GM19395 (cell line): ENCODE measurements at regions not wholly inside any gene's neighbourhood (a gene's known extent, or its start where the extent isn't known, plus 50 kb on each side); places are given as distances from the start of the nearest gene placed in this dataset.
"Not testable (repeated sequence)": the region's sequence is repeated elsewhere in the genome, so short reads cannot be mapped to it uniquely, and the experiment has no call there.

Source experiments
- ATAC-seq: cut with Tn5 transposase; IDR thresholded peaks from one replicate; pipeline ENCODE4 v1.9.1; 2021; ENCODE audit warnings: mild to moderate bottlenecking, moderate library complexity; ENCODE audit not compliant: unreplicated experiment

DNA sequence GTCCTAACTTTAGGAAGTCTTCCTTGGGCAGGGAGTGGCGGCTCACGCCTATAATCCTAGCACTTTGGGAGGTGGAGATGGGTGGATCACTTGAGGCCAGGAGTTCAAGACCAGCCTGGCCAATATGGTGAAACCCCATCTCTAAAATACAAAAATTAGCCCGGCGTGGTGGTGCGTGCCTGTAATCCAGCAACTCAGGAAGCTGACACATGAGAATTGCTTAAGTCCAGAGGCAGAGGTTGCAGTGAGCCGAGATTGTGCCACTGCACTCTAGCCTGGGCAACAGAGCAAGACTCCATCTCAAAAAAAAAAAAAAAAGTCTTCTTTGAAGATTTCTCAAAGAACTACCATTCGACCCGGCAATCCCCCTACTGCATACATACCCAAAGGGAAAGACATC is 50.0 kb upstream of the GPCPD1 start:
- ATAC-seq, result not testable (repeated sequence)
